ENCODE measurements at regions not wholly inside any gene's neighbourhood (a gene's known extent, or its start where the extent isn't known, plus 50 kb on each side); places are given as distances from the start of the nearest gene placed in this dataset.
"Not testable (repeated sequence)": the region's sequence is repeated elsewhere in the genome, so short reads cannot be mapped to it uniquely, and the experiment has no call there.

DNA sequence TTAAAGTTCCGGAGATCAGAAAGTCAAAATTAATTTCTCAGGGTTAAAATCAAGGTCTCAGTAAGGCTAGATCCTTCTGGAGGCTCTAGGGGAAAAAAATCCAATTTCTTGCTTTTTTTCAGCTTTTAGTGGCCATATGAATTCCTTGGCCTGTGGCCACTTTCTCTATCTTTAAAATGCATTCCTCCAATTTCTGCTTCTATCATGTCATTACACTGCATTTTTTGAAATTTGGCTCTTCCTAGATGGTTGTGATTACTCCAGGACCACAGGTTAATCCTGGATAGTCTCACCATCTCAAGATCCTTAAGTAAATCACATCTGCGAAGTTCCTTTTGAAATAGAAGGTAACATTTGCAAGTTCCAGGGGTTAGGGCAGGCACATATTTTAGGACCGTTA lies 1294.9 kb upstream of the CITED2 start:
- H3K27me3 Mint-ChIP-seq = peaks cover 13% of the 10 kb centered on the region
- H3K4me1 Mint-ChIP-seq = peaks cover 4% of the 10 kb centered on the region
- peaks cover 3% of the 10 kb centered on the region for H3K36me3 Mint-ChIP-seq (ENCODE audit: low read depth)
- no peaks in the 10 kb centered on the region for H3K9me3 ChIP-seq (ENCODE audit: control insufficient read depth, low read length, poor library complexity, severe bottlenecking)
- DNase-seq = no peak
- H3K4me3 Mint-ChIP-seq = no peak overlapping the region
- H3K27ac Mint-ChIP-seq = peak overlapping the region; percentile 43
- ATAC-seq = no peak

- no peaks in the 10 kb centered on the region for H3K36me3 Mint-ChIP-seq (ENCODE audit: low read depth)
- no peaks in the 10 kb centered on the region for H3K9me3 ChIP-seq (ENCODE audit: control insufficient read depth, low read length, poor library complexity, severe bottlenecking)
- peaks cover 16% of the 10 kb centered on the region for H3K27me3 Mint-ChIP-seq
- H3K27ac Mint-ChIP-seq = no peak overlapping the region
- ATAC-seq (no peak), DNase-seq (no peak)
- H3K4me3 Mint-ChIP-seq = no peak overlapping the region
- H3K4me1 Mint-ChIP-seq = no peaks in the 10 kb centered on the region
Measured at GRCh38 chr6:140663772-140664171, 1289.3 kb upstream of the CITED2 start.

GRCh38 chr6:140663094-140663493 lies 1288.6 kb upstream of the CITED2 start:
- no peak overlapping the region for H3K27ac Mint-ChIP-seq
- H3K9me3 ChIP-seq (ENCODE audit: control insufficient read depth, low read length, poor library complexity, severe bottlenecking) = no peaks in the 10 kb centered on the region
- DNase-seq (no peak), ATAC-seq (no peak)
- H3K4me3 Mint-ChIP-seq = no peak overlapping the region
- peaks cover 16% of the 10 kb centered on the region for H3K27me3 Mint-ChIP-seq
- no peaks in the 10 kb centered on the region for H3K4me1 Mint-ChIP-seq
- no peaks in the 10 kb centered on the region for H3K36me3 Mint-ChIP-seq (ENCODE audit: low read depth)

- no peak overlapping the region for H3K4me3 Mint-ChIP-seq
- DNase-seq = no peak
- H3K27ac Mint-ChIP-seq = no peak overlapping the region
- H3K36me3 Mint-ChIP-seq (ENCODE audit: low read depth) = no peaks in the 10 kb centered on the region
- no peaks in the 10 kb centered on the region for H3K9me3 ChIP-seq (ENCODE audit: control insufficient read depth, low read length, poor library complexity, severe bottlenecking)
- ATAC-seq = no peak
- H3K27me3 Mint-ChIP-seq = peaks cover 16% of the 10 kb centered on the region
- no peaks in the 10 kb centered on the region for H3K4me1 Mint-ChIP-seq
Measured at GRCh38 chr6:140661691-140662090, 1287.2 kb upstream of the CITED2 start.

DNA sequence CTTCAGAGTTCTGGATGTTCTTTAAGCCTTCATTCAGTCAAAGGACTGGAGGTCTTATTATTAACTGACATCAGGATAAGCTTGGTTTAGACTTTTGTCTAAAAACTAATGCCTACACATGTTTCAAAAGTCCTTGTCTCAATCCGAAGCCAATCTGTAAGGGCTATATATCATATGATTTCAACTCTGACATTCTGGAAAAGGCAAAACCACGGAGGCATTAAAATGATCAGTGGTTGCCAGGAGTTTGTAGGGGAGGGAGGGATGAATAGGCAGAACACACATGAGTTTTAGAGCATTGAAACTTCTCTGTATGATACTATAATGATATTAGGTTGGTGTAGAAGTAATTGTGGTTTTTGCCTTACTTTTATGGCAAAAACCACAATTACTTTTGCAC lies 1285.8 kb upstream of the CITED2 start:
- ATAC-seq = no peak
- no peak overlapping the region for H3K27ac Mint-ChIP-seq
- H3K36me3 Mint-ChIP-seq (ENCODE audit: low read depth) = no peaks in the 10 kb centered on the region
- DNase-seq = no peak
- no peaks in the 10 kb centered on the region for H3K4me1 Mint-ChIP-seq
- peaks cover 9% of the 10 kb centered on the region for H3K27me3 Mint-ChIP-seq
- H3K9me3 ChIP-seq (ENCODE audit: control insufficient read depth, low read length, poor library complexity, severe bottlenecking) = no peaks in the 10 kb centered on the region
- H3K4me3 Mint-ChIP-seq = no peak overlapping the region

- Mint-ChIP-seq H3K4me1 (no peaks in the 10 kb centered on the region), H3K4me3 (no peak overlapping the region), H3K27me3 (no peaks in the 10 kb centered on the region), H3K27ac (no peak overlapping the region), H3K36me3 (ENCODE audit: low read depth) (no peaks in the 10 kb centered on the region)
- ATAC-seq (no peak), DNase-seq (no peak)
- H3K9me3 ChIP-seq (ENCODE audit: control insufficient read depth, low read length, poor library complexity, severe bottlenecking) = no peaks in the 10 kb centered on the region
Measured at GRCh38 chr6:140653972-140654371, 1279.5 kb upstream of the CITED2 start.

DNA sequence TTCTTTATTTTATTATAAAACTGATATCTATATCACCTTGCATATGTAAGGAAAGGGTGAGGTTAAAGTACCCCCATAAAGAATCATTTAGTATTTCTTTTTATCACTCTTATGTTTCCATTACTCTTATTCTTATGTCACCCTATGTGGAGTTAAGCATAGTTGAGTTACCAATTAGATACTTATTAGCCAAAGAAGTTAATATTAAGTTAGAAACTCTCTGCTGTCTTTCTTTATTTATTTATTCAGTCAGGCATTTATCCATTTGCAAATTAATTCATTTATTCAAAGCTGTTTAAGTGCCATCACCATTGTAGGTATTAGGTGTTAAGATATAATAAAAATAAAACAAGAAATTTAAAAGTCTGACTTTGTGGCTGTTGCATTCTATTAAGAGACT lies 1279.1 kb upstream of the CITED2 start:
- no peaks in the 10 kb centered on the region for H3K4me1 Mint-ChIP-seq
- no peak overlapping the region for H3K27ac Mint-ChIP-seq
- H3K36me3 Mint-ChIP-seq (ENCODE audit: low read depth) = no peaks in the 10 kb centered on the region
- no peaks in the 10 kb centered on the region for H3K9me3 ChIP-seq (ENCODE audit: control insufficient read depth, low read length, poor library complexity, severe bottlenecking)
- H3K4me3 Mint-ChIP-seq = no peak overlapping the region
- no peaks in the 10 kb centered on the region for H3K27me3 Mint-ChIP-seq
- no peak for ATAC-seq
- DNase-seq = no peak

DNA sequence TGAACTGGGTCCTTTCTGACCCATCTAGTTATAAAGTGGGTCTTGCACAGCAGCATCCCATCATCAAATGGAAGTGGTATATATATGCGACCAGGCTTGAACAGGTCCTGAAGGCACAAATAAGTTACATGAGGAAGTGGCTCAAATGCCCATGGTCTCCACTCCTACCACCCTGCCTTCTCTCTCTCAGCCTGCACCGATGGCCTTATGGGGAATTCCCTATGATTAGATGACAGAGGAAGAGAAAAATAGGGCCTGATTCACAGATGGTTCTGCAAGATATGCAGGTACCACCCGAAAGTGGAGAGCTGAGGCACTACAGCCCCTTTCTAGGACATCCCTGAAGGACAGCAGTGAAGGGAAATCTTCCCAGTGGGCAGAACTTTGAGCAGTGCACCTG lies 1275.1 kb upstream of the CITED2 start:
- H3K27ac Mint-ChIP-seq; H3K36me3 Mint-ChIP-seq (ENCODE audit: low read depth); H3K4me1 Mint-ChIP-seq; ATAC-seq; H3K4me3 Mint-ChIP-seq; DNase-seq; H3K9me3 ChIP-seq (ENCODE audit: control insufficient read depth, low read length, poor library complexity, severe bottlenecking); H3K27me3 Mint-ChIP-seq: not testable (repeated sequence)

DNA sequence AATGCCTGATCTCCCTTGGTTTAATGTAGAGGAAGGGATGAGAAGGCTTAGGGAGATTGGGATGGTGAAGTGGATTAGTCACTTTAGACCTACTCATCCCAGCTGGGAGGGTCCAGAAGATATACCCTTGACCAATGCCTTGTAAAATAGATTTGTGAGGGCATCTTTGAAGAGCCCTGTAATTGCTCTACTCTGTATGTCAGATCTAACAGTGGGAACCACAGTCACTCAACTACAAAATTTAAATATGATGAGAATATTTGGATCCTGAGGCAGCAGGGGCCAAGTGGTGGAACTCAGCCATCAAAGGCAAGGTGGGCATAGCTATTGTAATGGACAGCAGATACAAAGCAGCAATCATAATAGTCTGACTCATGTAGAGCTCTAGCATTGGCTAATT lies 1272.9 kb upstream of the CITED2 start:
- not testable (repeated sequence) for H3K4me3 Mint-ChIP-seq; H3K27me3 Mint-ChIP-seq; DNase-seq; H3K27ac Mint-ChIP-seq; H3K9me3 ChIP-seq (ENCODE audit: control insufficient read depth, low read length, poor library complexity, severe bottlenecking); H3K4me1 Mint-ChIP-seq; H3K36me3 Mint-ChIP-seq (ENCODE audit: low read depth); ATAC-seq

- Mint-ChIP-seq H3K27me3 (no peaks in the 10 kb centered on the region), H3K4me3 (no peak overlapping the region), H3K36me3 (ENCODE audit: low read depth) (no peaks in the 10 kb centered on the region), H3K27ac (no peak overlapping the region), H3K4me1 (no peaks in the 10 kb centered on the region)
- no peak for DNase-seq
- no peaks in the 10 kb centered on the region for H3K9me3 ChIP-seq (ENCODE audit: control insufficient read depth, low read length, poor library complexity, severe bottlenecking)
- ATAC-seq = no peak
Measured at GRCh38 chr6:140644017-140644416, 1269.6 kb upstream of the CITED2 start.

GRCh38 chr6:140641412-140641811 lies 1267.0 kb upstream of the CITED2 start:
- Mint-ChIP-seq H3K27me3 (no peaks in the 10 kb centered on the region), H3K36me3 (ENCODE audit: low read depth) (no peaks in the 10 kb centered on the region), H3K4me1 (no peaks in the 10 kb centered on the region), H3K4me3 (no peak overlapping the region), H3K27ac (no peak overlapping the region)
- DNase-seq = no peak
- ATAC-seq = no peak
- H3K9me3 ChIP-seq (ENCODE audit: control insufficient read depth, low read length, poor library complexity, severe bottlenecking) = no peaks in the 10 kb centered on the region

DNA sequence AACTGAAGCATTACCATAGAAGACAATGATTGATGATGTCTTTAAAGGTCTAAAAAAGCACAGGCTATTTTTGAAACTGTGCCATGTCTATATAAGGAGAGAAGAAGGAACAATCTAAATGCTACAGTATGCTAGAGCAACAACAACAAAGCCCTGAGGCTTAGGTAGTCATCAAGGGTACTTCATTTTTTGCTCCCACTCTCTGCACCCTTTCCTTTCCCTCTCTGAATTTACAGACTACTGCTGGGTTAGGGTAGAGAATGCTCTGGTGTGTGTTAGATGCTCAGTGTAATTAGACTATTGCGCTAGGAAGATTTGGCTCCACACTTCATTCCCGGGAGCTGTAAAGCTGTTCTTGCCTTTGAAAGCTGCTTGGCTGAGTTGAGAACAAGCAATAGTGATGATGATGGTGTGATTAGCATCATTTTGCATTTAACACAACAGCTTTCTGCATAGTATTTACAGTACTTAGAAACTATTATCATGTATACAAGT lies 1262.5 kb upstream of the CITED2 start:
- Mint-ChIP-seq H3K36me3 (ENCODE audit: low read depth) (no peaks in the 10 kb centered on the region), H3K27ac (no peak overlapping the region), H3K4me1 (no peaks in the 10 kb centered on the region), H3K27me3 (no peaks in the 10 kb centered on the region), H3K4me3 (no peak overlapping the region)
- H3K9me3 ChIP-seq (ENCODE audit: control insufficient read depth, low read length, poor library complexity, severe bottlenecking) = no peaks in the 10 kb centered on the region
- no peak for DNase-seq
- no peak for ATAC-seq

GRCh38 chr6:140636271-140636907 lies 1261.9 kb upstream of the CITED2 start:
- Mint-ChIP-seq H3K27me3 (no peaks in the 10 kb centered on the region), H3K4me1 (no peaks in the 10 kb centered on the region), H3K27ac (no peak overlapping the region), H3K36me3 (ENCODE audit: low read depth) (no peaks in the 10 kb centered on the region), H3K4me3 (no peak overlapping the region)
- H3K9me3 ChIP-seq (ENCODE audit: control insufficient read depth, low read length, poor library complexity, severe bottlenecking) = no peaks in the 10 kb centered on the region
- ATAC-seq (no peak), DNase-seq (no peak)

DNA sequence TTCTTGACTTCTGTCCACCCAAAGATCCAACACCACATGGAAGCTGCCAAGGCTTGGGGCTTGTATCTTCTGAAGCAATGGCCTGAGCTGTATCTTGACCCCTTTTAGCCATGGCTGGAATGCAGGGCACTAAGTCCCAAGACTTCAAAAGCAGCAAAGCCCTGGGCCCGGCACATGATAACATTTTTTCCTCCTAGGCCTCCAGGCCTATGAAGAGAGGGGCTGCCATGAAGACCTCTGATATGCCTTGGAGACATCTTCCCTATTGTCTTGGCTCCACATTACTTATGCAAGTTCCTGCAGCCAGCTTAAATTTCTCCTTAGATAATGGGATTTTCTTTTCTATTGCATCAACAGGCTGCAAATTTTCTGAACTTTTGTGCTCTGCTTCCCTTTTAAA lies 1252.6 kb upstream of the CITED2 start:
- no peaks in the 10 kb centered on the region for H3K36me3 Mint-ChIP-seq (ENCODE audit: low read depth)
- H3K27me3 Mint-ChIP-seq = no peaks in the 10 kb centered on the region
- no peak overlapping the region for H3K4me3 Mint-ChIP-seq
- no peaks in the 10 kb centered on the region for H3K9me3 ChIP-seq (ENCODE audit: control insufficient read depth, low read length, poor library complexity, severe bottlenecking)
- ATAC-seq (no peak), DNase-seq (no peak)
- H3K27ac Mint-ChIP-seq = no peak overlapping the region
- no peaks in the 10 kb centered on the region for H3K4me1 Mint-ChIP-seq

All from T-helper 17 cell (primary cell).